ENCODE measurements at regions not wholly inside any gene's neighbourhood (a gene's known extent, or its start where the extent isn't known, plus 50 kb on each side); places are given as distances from the start of the nearest gene placed in this dataset.

DNA sequence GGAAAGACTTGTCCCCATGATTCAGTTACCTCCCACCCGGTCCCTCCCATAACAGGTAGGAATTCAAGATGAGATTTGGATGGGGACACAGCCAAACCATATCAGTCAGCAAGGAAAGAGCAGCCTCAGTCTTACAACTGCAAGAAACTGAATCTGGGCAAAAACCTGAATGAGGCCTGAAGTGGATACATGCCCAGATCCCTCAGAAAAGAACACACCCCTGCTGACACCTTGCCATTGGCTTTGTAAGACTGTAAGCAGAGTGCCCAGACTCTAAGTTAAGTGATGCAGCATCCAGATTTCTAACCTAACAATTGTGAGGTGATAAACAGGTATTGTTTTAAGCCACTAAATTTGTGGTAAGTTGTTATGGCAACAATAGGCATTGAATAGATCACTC, 670.8 kb downstream of the SORCS1 start:
- no peak for DNase-seq (ENCODE audit: low read depth, low spot score)
- Histone ChIP-seq H3K36me3 (ENCODE audit: control insufficient read depth, insufficient read depth, low read length) (no peaks in the 10 kb centered on the region), H3K4me3 (ENCODE audit: low read depth in 2 of 2, low read length in 2 of 2) (no peak overlapping the region), H3K27me3 (ENCODE audit: control insufficient read depth, insufficient read depth, low read length) (no peaks in the 10 kb centered on the region), H3K27ac (ENCODE audit: low read length) (no peak overlapping the region), H3K9me3 (ENCODE audit: control insufficient read depth, insufficient read depth, low read depth, low read length) (peaks cover 3% of the 10 kb centered on the region; the same call in 1 of the 2 replicates), H3K4me1 (ENCODE audit: control insufficient read depth, insufficient read depth, low read length) (no peaks in the 10 kb centered on the region)
- CTCF ChIA-PET = no interaction called here
- POLR2A ChIA-PET = no interaction called here
- no peak for ATAC-seq
- in situ Hi-C loops (cut with HindIII; ENCODE audit: low pct_unique_long_range_greater_than_20kb, low sequenced_read_pairs) = no loop called here
- BruUV-seq (replicated peaks) = no TSS peak
- intact Hi-C loops (cut with micrococcal nuclease; ENCODE audit: unreplicated experiment) = no loop called here
- TF ChIP-seq SIN3A (IDR thresholded peaks at IDR 0.05; ENCODE audit: borderline replicate concordance, insufficient read depth, low read depth, low read length) = no peak
- TF ChIP-seq REST (IDR thresholded peaks at IDR 0.05; ENCODE audit: insufficient read depth in 1 of 2, low read depth in 2 of 2, low read length in 1 of 2) = no peak
- TF ChIP-seq CTCF (IDR thresholded peaks at IDR 0.05) = no peak
- TF ChIP-seq TCF7L2 (IDR thresholded peaks at IDR 0.05; ENCODE audit: low read depth, low read length) = no peak
- no peak for TF ChIP-seq POLR2AphosphoS5 (IDR thresholded peaks at IDR 0.05; ENCODE audit: low read depth, low read length)

DNA sequence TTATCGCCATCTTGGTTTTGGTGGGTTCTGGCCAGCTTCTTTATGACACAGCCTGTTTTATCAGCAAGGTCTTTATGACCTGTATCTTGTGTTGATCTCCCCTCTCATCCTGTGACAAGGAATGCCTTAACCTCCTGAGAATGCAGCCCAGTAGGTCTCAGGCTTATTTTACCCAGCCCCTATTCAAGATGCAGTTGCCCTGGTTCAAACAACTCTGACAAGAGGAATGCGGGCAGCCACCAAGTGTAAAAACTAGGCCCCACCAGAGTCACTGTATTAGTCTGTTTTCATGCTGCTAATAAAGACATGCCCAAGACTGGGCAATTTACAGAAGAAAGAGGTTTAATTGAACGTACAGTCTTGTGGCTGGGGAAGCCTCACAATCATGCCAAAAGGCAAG, 671.3 kb downstream of the SORCS1 start:
- no TSS peak for BruUV-seq (replicated peaks)
- H3K36me3 ChIP-seq (ENCODE audit: control insufficient read depth, insufficient read depth, low read length) = no peaks in the 10 kb centered on the region
- intact Hi-C loops (cut with micrococcal nuclease; ENCODE audit: unreplicated experiment) = no loop called here
- no peak overlapping the region for H3K4me3 ChIP-seq (ENCODE audit: low read depth in 2 of 2, low read length in 2 of 2)
- no peak overlapping the region for H3K27ac ChIP-seq (ENCODE audit: low read length)
- ChIA-PET CTCF (no interaction called here), POLR2A (no interaction called here)
- no peaks in the 10 kb centered on the region for H3K4me1 ChIP-seq (ENCODE audit: control insufficient read depth, insufficient read depth, low read length)
- in situ Hi-C loops (cut with HindIII; ENCODE audit: low pct_unique_long_range_greater_than_20kb, low sequenced_read_pairs) = no loop called here
- ATAC-seq (no peak), DNase-seq (ENCODE audit: low read depth, low spot score) (no peak)
- no peaks in the 10 kb centered on the region for H3K27me3 ChIP-seq (ENCODE audit: control insufficient read depth, insufficient read depth, low read length)
- TF ChIP-seq SIN3A (IDR thresholded peaks at IDR 0.05; ENCODE audit: borderline replicate concordance, insufficient read depth, low read depth, low read length) = no peak
- TF ChIP-seq REST (IDR thresholded peaks at IDR 0.05; ENCODE audit: insufficient read depth in 1 of 2, low read depth in 2 of 2, low read length in 1 of 2) = no peak
- no peak for TF ChIP-seq CTCF (IDR thresholded peaks at IDR 0.05)
- TF ChIP-seq POLR2AphosphoS5 (IDR thresholded peaks at IDR 0.05; ENCODE audit: low read depth, low read length) = no peak
- no peak for TF ChIP-seq TCF7L2 (IDR thresholded peaks at IDR 0.05; ENCODE audit: low read depth, low read length)
- H3K9me3 ChIP-seq (ENCODE audit: control insufficient read depth, insufficient read depth, low read depth, low read length) = peaks cover 3% of the 10 kb centered on the region; the same call in 1 of the 2 replicates

Data from Panc1 (cell line).